ENCODE measurements at regions not wholly inside any gene's neighbourhood (a gene's known extent, or its start where the extent isn't known, plus 50 kb on each side); places are given as distances from the start of the nearest gene placed in this dataset.

GRCh38 chr2:8569332-8569930, 112.4 kb upstream of the ID2 start:
- intact Hi-C loops (cut with DNase I), result no loop called here
- WGBS, 2 donors, result 54 to 80% methylated on average over 5 to 8 of the region's 11 CpGs
- no peak for TF ChIP-seq CTCF (IDR thresholded peaks at IDR 0.05)
- no peak for TF ChIP-seq POLR2A (IDR thresholded peaks at IDR 0.05)

GRCh38 chr2:8570637-8571036, 111.2 kb upstream of the ID2 start:
- H3K4me3 ChIP-seq, result no peak overlapping the region
- H3K9me3 ChIP-seq, result no peaks in the 10 kb centered on the region
- peaks cover under 1 to 12% (median 11%) of the 10 kb centered on the region in 3 donors for H3K4me1 ChIP-seq
- WGBS, 2 donors, result 100% methylated on average over 3 of the region's 14 CpGs; no CpG with 5 or more reads in 1 of the 2 donors
- no peak overlapping the region for H3K27ac ChIP-seq
- H3K27me3 ChIP-seq, result no peaks in the 10 kb centered on the region
- H3K36me3 ChIP-seq, result no peaks in the 10 kb centered on the region
- intact Hi-C loops (cut with DNase I), result no loop called here
- DNase-seq, result no peak
- TF ChIP-seq POLR2A (IDR thresholded peaks at IDR 0.05) (no peak), CTCF (IDR thresholded peaks at IDR 0.05) (no peak)

More at GRCh38 chr2:8569332-8569930, 112.4 kb upstream of the ID2 start:
- H3K9me3 ChIP-seq, result no peaks in the 10 kb centered on the region
- DNase-seq, result no peak
- H3K4me3 ChIP-seq, result no peak overlapping the region
- H3K27ac ChIP-seq, result no peak overlapping the region
- H3K4me1 ChIP-seq, result no peaks in the 10 kb centered on the region
- no peaks in the 10 kb centered on the region for H3K36me3 ChIP-seq
- no peaks in the 10 kb centered on the region for H3K27me3 ChIP-seq

- no peak overlapping the region for H3K4me3 ChIP-seq
- DNase-seq, result no peak
- no peaks in the 10 kb centered on the region for H3K9me3 ChIP-seq
- peaks cover 7 to 17% (median 12%) of the 10 kb centered on the region in 3 donors for H3K4me1 ChIP-seq
- intact Hi-C loops (cut with DNase I), result no loop called here
- H3K36me3 ChIP-seq, result no peaks in the 10 kb centered on the region
- no peaks in the 10 kb centered on the region for H3K27me3 ChIP-seq
- TF ChIP-seq CTCF (IDR thresholded peaks at IDR 0.05), result no peak
- TF ChIP-seq POLR2A (IDR thresholded peaks at IDR 0.05), result no peak
- H3K27ac ChIP-seq, result no peak overlapping the region
- 78 to 79% methylated on average over 11 to 13 of the region's 13 CpGs for WGBS, 2 donors
These were observed 110.5 kb upstream of the ID2 start for GRCh38 chr2:8571301-8571791.

- TF ChIP-seq CTCF (IDR thresholded peaks at IDR 0.05) (no peak), POLR2A (IDR thresholded peaks at IDR 0.05) (no peak)
- H3K9me3 ChIP-seq, result no peaks in the 10 kb centered on the region
- intact Hi-C loops (cut with DNase I), result no loop called here
- DNase-seq, result no peak
- no peak overlapping the region for H3K4me3 ChIP-seq
- no peaks in the 10 kb centered on the region for H3K27me3 ChIP-seq
- WGBS, 2 donors, result 87 to 90% methylated on average over 8 to 9 of the region's 10 CpGs
- H3K27ac ChIP-seq, result no peak overlapping the region
- H3K36me3 ChIP-seq, result no peaks in the 10 kb centered on the region
- H3K4me1 ChIP-seq, result peaks cover 7 to 23% (median 12%) of the 10 kb centered on the region in 3 donors
These were observed 109.9 kb upstream of the ID2 start for GRCh38 chr2:8571792-8572499.

GRCh38 chr2:8572712-8573233, 109.1 kb upstream of the ID2 start:
- no peak overlapping the region for H3K4me3 ChIP-seq
- TF ChIP-seq CTCF (IDR thresholded peaks at IDR 0.05) (no peak), POLR2A (IDR thresholded peaks at IDR 0.05) (no peak)
- no peaks in the 10 kb centered on the region for H3K27me3 ChIP-seq
- WGBS, 2 donors, result 93 to 98% methylated on average over 5 to 9 of the region's 12 CpGs
- no peaks in the 10 kb centered on the region for H3K9me3 ChIP-seq
- no peak for DNase-seq
- intact Hi-C loops (cut with DNase I), result no loop called here
- H3K4me1 ChIP-seq, result peaks cover 7 to 24% (median 12%) of the 10 kb centered on the region in 3 donors
- no peak overlapping the region for H3K27ac ChIP-seq
- no peaks in the 10 kb centered on the region for H3K36me3 ChIP-seq
